Central memory CD8-positive, alpha-beta T cell (primary cell): ENCODE measurements at regions not wholly inside any gene's neighbourhood (a gene's known extent, or its start where the extent isn't known, plus 50 kb on each side); places are given as distances from the start of the nearest gene placed in this dataset.

ENCODE experiments used
- ATAC-seq: fragments of 150-1000 bp; cut with Tn5 transposase; replicated peaks from 2 replicates; pipeline ENCODE4 v1.10.0; 2022; ENCODE audit warnings: mild to moderate bottlenecking, moderate FRiP score, moderate number of reproducible peaks; ENCODE audit not compliant: poor library complexity, severe bottlenecking; ENCODE audit errors: extremely low read depth
- DNase-seq, 2 donors: peaks; one replicate each; pipeline ENCODE4 v3.0.0; 2021; ENCODE audit warnings: low spot score in 2 of 2
- H3K27ac Mint-ChIP-seq: one replicate; pipeline ENCODE4 v1.8.0; 2022; ENCODE audit warnings: low read depth, mild to moderate bottlenecking, moderate library complexity, mixed read lengths
- H3K27me3 Mint-ChIP-seq: one replicate; pipeline ENCODE4 v1.8.0; 2022; ENCODE audit warnings: mixed read lengths
- H3K36me3 Mint-ChIP-seq: one replicate; pipeline ENCODE4 v1.8.0; 2022; ENCODE audit warnings: mild to moderate bottlenecking, moderate library complexity, mixed read lengths; ENCODE audit not compliant: insufficient read depth
- H3K4me1 Mint-ChIP-seq: one replicate; pipeline ENCODE4 v1.8.0; 2022; ENCODE audit warnings: mixed read lengths
- H3K4me3 Mint-ChIP-seq: one replicate; pipeline ENCODE4 v1.8.0; 2022; ENCODE audit warnings: mild to moderate bottlenecking, moderate library complexity, mixed read lengths
- H3K9me3 Mint-ChIP-seq: one replicate; pipeline ENCODE4 v1.8.0; 2022; ENCODE audit warnings: mixed read lengths

- Mint-ChIP-seq H3K9me3 (no peaks in the 10 kb centered on the region), H3K27ac (no peak overlapping the region), H3K27me3 (peaks cover 72% of the 10 kb centered on the region), H3K4me3 (no peak overlapping the region), H3K4me1 (no peaks in the 10 kb centered on the region), H3K36me3 (no peaks in the 10 kb centered on the region)
- DNase-seq (no peak), ATAC-seq (no peak)
Measured at GRCh38 chr11:119788096-119788883, 59.3 kb upstream of the NECTIN1 start.

GRCh38 chr11:119787074-119787461 is 58.1 kb upstream of the NECTIN1 start:
- no peak for DNase-seq
- H3K27ac Mint-ChIP-seq, result no peak overlapping the region
- H3K27me3 Mint-ChIP-seq, result peaks cover 71% of the 10 kb centered on the region
- H3K4me1 Mint-ChIP-seq, result no peaks in the 10 kb centered on the region
- no peak for ATAC-seq
- H3K9me3 Mint-ChIP-seq, result no peaks in the 10 kb centered on the region
- H3K4me3 Mint-ChIP-seq, result no peak overlapping the region
- no peaks in the 10 kb centered on the region for H3K36me3 Mint-ChIP-seq

GRCh38 chr11:119786431-119787073 is 57.6 kb upstream of the NECTIN1 start:
- Mint-ChIP-seq H3K27me3 (peaks cover 71% of the 10 kb centered on the region), H3K27ac (no peak overlapping the region), H3K4me3 (no peak overlapping the region), H3K4me1 (no peaks in the 10 kb centered on the region), H3K36me3 (no peaks in the 10 kb centered on the region), H3K9me3 (no peaks in the 10 kb centered on the region)
- ATAC-seq (no peak), DNase-seq (no peak)

- no peaks in the 10 kb centered on the region for H3K9me3 Mint-ChIP-seq
Measured at GRCh38 chr11:119785131-119785530, 56.1 kb upstream of the NECTIN1 start.

GRCh38 chr11:119784421-119784820 is 55.4 kb upstream of the NECTIN1 start:
- Mint-ChIP-seq H3K4me3 (no peak overlapping the region), H3K36me3 (no peaks in the 10 kb centered on the region), H3K9me3 (no peaks in the 10 kb centered on the region), H3K27me3 (peaks cover 72% of the 10 kb centered on the region), H3K4me1 (no peaks in the 10 kb centered on the region), H3K27ac (no peak overlapping the region)
- no peak for DNase-seq
- ATAC-seq, result no peak

More at GRCh38 chr11:119785131-119785530, 56.1 kb upstream of the NECTIN1 start:
- peaks cover 71% of the 10 kb centered on the region for H3K27me3 Mint-ChIP-seq
- ATAC-seq, result no peak
- H3K36me3 Mint-ChIP-seq, result no peaks in the 10 kb centered on the region
- no peak overlapping the region for H3K27ac Mint-ChIP-seq
- no peak for DNase-seq
- no peak overlapping the region for H3K4me3 Mint-ChIP-seq
- no peaks in the 10 kb centered on the region for H3K4me1 Mint-ChIP-seq

- no peak for ATAC-seq
- Mint-ChIP-seq H3K36me3 (no peaks in the 10 kb centered on the region), H3K4me3 (no peak overlapping the region)
Measured at GRCh38 chr11:119783466-119784400, 54.7 kb upstream of the NECTIN1 start.

GRCh38 chr11:119782739-119783072 is 53.7 kb upstream of the NECTIN1 start:
- no peak for ATAC-seq
- Mint-ChIP-seq H3K36me3 (no peaks in the 10 kb centered on the region), H3K27ac (no peak overlapping the region), H3K4me3 (no peak overlapping the region), H3K4me1 (no peaks in the 10 kb centered on the region), H3K27me3 (peaks cover 70% of the 10 kb centered on the region), H3K9me3 (no peaks in the 10 kb centered on the region)
- DNase-seq, result no peak

More at GRCh38 chr11:119783466-119784400, 54.7 kb upstream of the NECTIN1 start:
- Mint-ChIP-seq H3K9me3 (no peaks in the 10 kb centered on the region), H3K27ac (no peak overlapping the region), H3K27me3 (peaks cover 70% of the 10 kb centered on the region), H3K4me1 (no peaks in the 10 kb centered on the region)
- no peak for DNase-seq

- ATAC-seq, result no peak
- Mint-ChIP-seq H3K36me3 (no peaks in the 10 kb centered on the region), H3K4me1 (no peaks in the 10 kb centered on the region), H3K27me3 (peaks cover 67% of the 10 kb centered on the region), H3K27ac (no peak overlapping the region), H3K9me3 (no peaks in the 10 kb centered on the region), H3K4me3 (no peak overlapping the region)
- DNase-seq, result no peak
Measured at GRCh38 chr11:119782006-119782738, 53.2 kb upstream of the NECTIN1 start.

GRCh38 chr11:119780222-119780953 is 51.4 kb upstream of the NECTIN1 start:
- no peak overlapping the region for H3K4me3 Mint-ChIP-seq
- H3K9me3 Mint-ChIP-seq, result no peaks in the 10 kb centered on the region
- peaks cover 77% of the 10 kb centered on the region for H3K27me3 Mint-ChIP-seq
- H3K27ac Mint-ChIP-seq, result peak overlapping the region; percentile 52
- DNase-seq, result no peak
- H3K4me1 Mint-ChIP-seq, result no peaks in the 10 kb centered on the region
- no peaks in the 10 kb centered on the region for H3K36me3 Mint-ChIP-seq
- ATAC-seq, result no peak

- H3K27ac Mint-ChIP-seq, result no peak overlapping the region
Measured at GRCh38 chr11:119779195-119780071, 50.4 kb upstream of the NECTIN1 start.

More at GRCh38 chr11:119779195-119780071, 50.4 kb upstream of the NECTIN1 start:
- peaks cover 76% of the 10 kb centered on the region for H3K27me3 Mint-ChIP-seq
- DNase-seq (no peak), ATAC-seq (no peak)
- no peaks in the 10 kb centered on the region for H3K9me3 Mint-ChIP-seq
- H3K36me3 Mint-ChIP-seq, result no peaks in the 10 kb centered on the region
- no peaks in the 10 kb centered on the region for H3K4me1 Mint-ChIP-seq
- no peak overlapping the region for H3K4me3 Mint-ChIP-seq
